ENCODE measurements at regions not wholly inside any gene's neighbourhood (a gene's known extent, or its start where the extent isn't known, plus 50 kb on each side); places are given as distances from the start of the nearest gene placed in this dataset.

DNA sequence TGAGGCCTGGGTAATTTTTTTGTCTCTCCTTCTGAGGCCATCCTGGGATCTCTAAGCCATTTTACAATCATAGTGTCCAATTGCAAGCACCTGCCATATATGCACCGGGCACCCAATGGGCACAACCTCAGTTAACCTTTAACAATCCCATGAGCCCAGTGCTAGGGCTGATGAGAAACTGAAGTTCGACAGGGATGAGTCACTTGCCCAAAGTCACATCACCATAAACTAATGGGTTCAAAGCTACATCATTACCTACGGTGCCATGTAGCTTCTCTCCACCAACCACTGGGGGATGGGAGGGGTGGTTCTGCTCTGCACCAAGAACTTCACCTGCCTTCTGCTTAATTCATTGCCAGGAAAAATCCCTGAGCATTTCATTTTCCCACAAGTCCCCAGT is 95.8 kb upstream of the ZNF716 start:
- TF ChIP-seq YY1 (IDR thresholded peaks at IDR 0.05; ENCODE audit: insufficient read depth, insufficient read length) (no peak), SUZ12 (IDR thresholded peaks at IDR 0.05; ENCODE audit: extremely low read depth, insufficient read depth, insufficient read length) (no peak)

Data from NT2/D1 (cell line).